Caco-2 (cell line): ENCODE measurements at regions not wholly inside any gene's neighbourhood (a gene's known extent, or its start where the extent isn't known, plus 50 kb on each side); places are given as distances from the start of the nearest gene placed in this dataset.

Experiments used
- BruUV-seq: library from RNA; stranded (reverse); fragments of 400-500 nt; replicated peaks from 2 replicates; lab custom pipeline; 2021; lab: Mats Ljungman, UMichigan
- CTCF ChIA-PET: fragments of 300-600 bp; sonication (Branson Sonifier 250); formaldehyde crosslinking; loops from one replicate; lab custom pipeline; 2022; ENCODE audit warnings: antibody characterized with exemption; lab: Charles Lee
- POLR2A ChIA-PET: fragments of 300-600 bp; sonication (Branson Sonifier 250); formaldehyde crosslinking; loops from one replicate; lab custom pipeline; 2022; ENCODE audit warnings: antibody characterized with exemption; lab: Charles Lee
- DNase-seq, 2 experiments: peaks; one replicate each; pipeline versions ENCODE4 v3.0.0 to v3.0.0-alpha.2; 2020 to 2022
- H3K27me3 ChIP-seq: replicated peaks from 2 replicates; pipeline ENCODE4 v1.6.0; 2011; ENCODE audit warnings: low read length; ENCODE audit not compliant: control insufficient read depth, insufficient read depth
- H3K36me3 ChIP-seq: 2 replicates; pipeline ENCODE4 v1.5.1; 2011; ENCODE audit warnings: low read length; ENCODE audit not compliant: control insufficient read depth, insufficient read depth
- H3K4me1 ChIP-seq: fragments of 250-450 bp; sonication (Bioruptor Pico); 2 replicates; pipeline ENCODE4 v1.5.1; 2020; ENCODE audit warnings: mild to moderate bottlenecking
- H3K4me3 ChIP-seq: 2 replicates; pipeline ENCODE4 v1.5.1; 2011; ENCODE audit warnings: low read depth, mild to moderate bottlenecking, control low read depth, low read length
- H3K9me3 ChIP-seq: fragments of 250-450 bp; sonication (Bioruptor Pico); 2 replicates; pipeline ENCODE4 v1.5.1; 2020; ENCODE audit warnings: mild to moderate bottlenecking, moderate library complexity
- H3K27ac Mint-ChIP-seq: one replicate; pipeline ENCODE4 v1.8.0; 2022; ENCODE audit warnings: mixed read lengths; ENCODE audit not compliant: unreplicated experiment
- H3K27me3 Mint-ChIP-seq: one replicate; pipeline ENCODE4 v1.8.0; 2022; ENCODE audit warnings: mixed read lengths; ENCODE audit not compliant: insufficient read depth, unreplicated experiment
- H3K36me3 Mint-ChIP-seq: one replicate; pipeline ENCODE4 v1.8.0; 2022; ENCODE audit warnings: mild to moderate bottlenecking, mixed read lengths; ENCODE audit not compliant: insufficient read depth, unreplicated experiment
- H3K4me1 Mint-ChIP-seq: one replicate; pipeline ENCODE4 v1.8.0; 2022; ENCODE audit warnings: low read depth, mixed read lengths; ENCODE audit not compliant: unreplicated experiment
- H3K4me3 Mint-ChIP-seq: one replicate; pipeline ENCODE4 v1.8.0; 2022; ENCODE audit warnings: mild to moderate bottlenecking, moderate library complexity, mixed read lengths; ENCODE audit not compliant: unreplicated experiment
- H3K9me3 Mint-ChIP-seq: one replicate; pipeline ENCODE4 v1.8.0; 2022; ENCODE audit warnings: mixed read lengths; ENCODE audit not compliant: unreplicated experiment
- intact Hi-C: fragments of 100-400 bp; cut with micrococcal nuclease; formaldehyde crosslinking; loops from one replicate; pipeline ENCODE4 v1.10.0; 2022; ENCODE audit not compliant: unreplicated experiment
- TF ChIP-seq, protein P1 (sequence below), 2 experiments: fragments of 200-600 bp in 1 of 2; IDR thresholded peaks; 1 replicate in 1 of 2; 2 replicates in 1 of 2; pipeline versions ENCODE4 v1.5.1 to v1.8.0; 2011 to 2022; ENCODE audit warnings: antibody characterized with exemption in 1 of 2, control low read depth in 1 of 2, inconsistent platforms in 1 of 2, low read depth in 1 of 2, low read length in 1 of 2, mild to moderate bottlenecking in 1 of 2, moderate library complexity in 1 of 2; ENCODE audit not compliant: insufficient read depth in 1 of 2, severe bottlenecking in 1 of 2, unreplicated experiment in 1 of 2

DNA sequence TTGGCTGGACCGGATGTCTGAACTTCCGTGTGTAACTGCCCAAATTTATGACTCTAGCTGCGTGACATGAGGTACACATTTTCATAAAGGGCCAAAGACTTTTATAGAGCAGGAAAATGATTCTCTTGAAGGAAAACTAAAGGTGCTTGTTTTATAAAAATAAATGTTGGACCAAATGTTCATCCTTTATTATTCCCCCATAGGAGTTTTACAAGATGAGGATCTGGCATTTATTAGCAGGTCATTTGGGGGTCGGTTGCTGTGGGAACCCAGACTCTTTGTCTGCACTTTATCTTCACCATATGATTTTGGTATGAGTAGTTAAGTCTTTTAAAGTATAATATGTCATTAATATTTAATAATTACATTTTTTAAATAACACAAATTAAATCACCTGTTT lies 571.2 kb downstream of the EFNA5 start:
- H3K4me1 ChIP-seq, result no peaks in the 10 kb centered on the region
- H3K4me3 ChIP-seq, result no peak overlapping the region
- Mint-ChIP-seq H3K4me1 (no peaks in the 10 kb centered on the region), H3K27ac (no peak overlapping the region), H3K27me3 (peaks cover 3% of the 10 kb centered on the region), H3K9me3 (no peaks in the 10 kb centered on the region), H3K4me3 (no peak overlapping the region), H3K36me3 (no peaks in the 10 kb centered on the region)
- no peaks in the 10 kb centered on the region for H3K9me3 ChIP-seq
- TF ChIP-seq, protein P1, sequence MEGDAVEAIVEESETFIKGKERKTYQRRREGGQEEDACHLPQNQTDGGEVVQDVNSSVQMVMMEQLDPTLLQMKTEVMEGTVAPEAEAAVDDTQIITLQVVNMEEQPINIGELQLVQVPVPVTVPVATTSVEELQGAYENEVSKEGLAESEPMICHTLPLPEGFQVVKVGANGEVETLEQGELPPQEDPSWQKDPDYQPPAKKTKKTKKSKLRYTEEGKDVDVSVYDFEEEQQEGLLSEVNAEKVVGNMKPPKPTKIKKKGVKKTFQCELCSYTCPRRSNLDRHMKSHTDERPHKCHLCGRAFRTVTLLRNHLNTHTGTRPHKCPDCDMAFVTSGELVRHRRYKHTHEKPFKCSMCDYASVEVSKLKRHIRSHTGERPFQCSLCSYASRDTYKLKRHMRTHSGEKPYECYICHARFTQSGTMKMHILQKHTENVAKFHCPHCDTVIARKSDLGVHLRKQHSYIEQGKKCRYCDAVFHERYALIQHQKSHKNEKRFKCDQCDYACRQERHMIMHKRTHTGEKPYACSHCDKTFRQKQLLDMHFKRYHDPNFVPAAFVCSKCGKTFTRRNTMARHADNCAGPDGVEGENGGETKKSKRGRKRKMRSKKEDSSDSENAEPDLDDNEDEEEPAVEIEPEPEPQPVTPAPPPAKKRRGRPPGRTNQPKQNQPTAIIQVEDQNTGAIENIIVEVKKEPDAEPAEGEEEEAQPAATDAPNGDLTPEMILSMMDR (IDR thresholded peaks at IDR 0.05; ENCODE audit: insufficient read depth in 1 of 2, low read depth in 1 of 2, low read length in 1 of 2, severe bottlenecking in 1 of 2, unreplicated experiment in 1 of 2), result no peak
- ChIA-PET POLR2A (no interaction called here), CTCF (no interaction called here)
- no peaks in the 10 kb centered on the region for H3K27me3 ChIP-seq
- intact Hi-C loops, result no loop called here
- H3K36me3 ChIP-seq, result no peaks in the 10 kb centered on the region
- no peak for DNase-seq
- no TSS peak for BruUV-seq

DNA sequence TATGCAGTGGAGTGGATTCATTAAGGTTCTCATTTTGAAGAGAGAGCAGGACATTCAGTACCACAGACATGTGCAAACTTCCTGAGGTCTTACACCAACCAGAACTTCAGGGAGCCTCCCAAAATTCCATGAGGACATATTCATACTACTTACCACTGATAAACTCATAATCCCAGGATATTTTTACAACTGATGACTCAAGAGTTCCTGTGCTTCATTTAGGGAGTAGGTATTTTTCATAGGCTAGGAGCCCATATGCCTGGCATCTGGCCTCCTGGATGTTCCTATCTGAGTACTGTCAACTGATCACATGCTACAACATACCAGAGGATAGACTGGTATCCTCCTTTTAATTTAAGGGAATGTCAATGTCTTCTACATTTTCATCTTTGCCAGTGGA lies 578.0 kb downstream of the EFNA5 start:
- H3K9me3 ChIP-seq, result 0 out of 2 replicates have a peak, but pooled peaks cover 8% of the 10 kb centered on the region
- no peak overlapping the region for H3K4me3 ChIP-seq
- H3K4me1 Mint-ChIP-seq, result no peaks in the 10 kb centered on the region
- DNase-seq, result no peak
- H3K4me1 ChIP-seq, result no peaks in the 10 kb centered on the region
- BruUV-seq, result no TSS peak
- no peak overlapping the region for H3K27ac Mint-ChIP-seq
- H3K36me3 Mint-ChIP-seq, result no peaks in the 10 kb centered on the region
- H3K9me3 Mint-ChIP-seq, result peaks cover 9% of the 10 kb centered on the region
- H3K27me3 ChIP-seq, result no peaks in the 10 kb centered on the region
- H3K4me3 Mint-ChIP-seq, result no peak overlapping the region
- POLR2A ChIA-PET, result no interaction called here
- H3K36me3 ChIP-seq, result no peaks in the 10 kb centered on the region
- intact Hi-C loops, result no loop called here
- TF ChIP-seq, protein P1 (IDR thresholded peaks at IDR 0.05; ENCODE audit: insufficient read depth in 1 of 2, low read depth in 1 of 2, low read length in 1 of 2, severe bottlenecking in 1 of 2, unreplicated experiment in 1 of 2), result no peak
- CTCF ChIA-PET, result no interaction called here
- H3K27me3 Mint-ChIP-seq, result no peaks in the 10 kb centered on the region

DNA sequence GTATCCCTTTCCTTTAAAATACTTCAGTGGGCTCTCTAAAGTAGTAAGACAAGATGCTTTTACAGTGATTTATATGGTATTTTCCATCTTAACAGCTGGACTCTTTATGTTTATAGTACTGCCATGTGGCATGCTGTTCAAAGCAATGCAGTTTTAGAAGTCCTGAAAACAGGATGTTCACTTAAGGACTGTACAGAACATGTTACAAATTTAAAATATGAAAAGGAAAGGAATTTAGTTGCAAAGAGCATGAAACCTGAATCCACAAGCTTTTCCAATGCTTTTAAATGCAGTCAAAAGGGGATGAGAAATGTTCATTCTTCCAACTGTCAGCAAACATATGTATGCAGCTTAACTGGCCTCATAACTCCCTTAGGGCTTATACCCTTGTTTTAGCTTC lies 580.2 kb downstream of the EFNA5 start:
- ChIA-PET CTCF (no interaction called here), POLR2A (no interaction called here)
- peaks cover 9% of the 10 kb centered on the region for H3K9me3 Mint-ChIP-seq
- H3K27me3 Mint-ChIP-seq, result peaks cover 5% of the 10 kb centered on the region
- DNase-seq, result no peak
- no peaks in the 10 kb centered on the region for H3K36me3 ChIP-seq
- H3K4me1 Mint-ChIP-seq, result no peaks in the 10 kb centered on the region
- H3K4me1 ChIP-seq, result no peaks in the 10 kb centered on the region
- BruUV-seq, result no TSS peak
- H3K27ac Mint-ChIP-seq, result no peak overlapping the region
- no peak overlapping the region for H3K4me3 Mint-ChIP-seq
- 0 out of 2 replicates have a peak, but pooled peaks cover 8% of the 10 kb centered on the region for H3K9me3 ChIP-seq
- no peak overlapping the region for H3K4me3 ChIP-seq
- TF ChIP-seq, protein P1 (IDR thresholded peaks at IDR 0.05; ENCODE audit: insufficient read depth in 1 of 2, low read depth in 1 of 2, low read length in 1 of 2, severe bottlenecking in 1 of 2, unreplicated experiment in 1 of 2), result no peak
- no peaks in the 10 kb centered on the region; the same call in 1 of the 2 replicates for H3K27me3 ChIP-seq
- H3K36me3 Mint-ChIP-seq, result no peaks in the 10 kb centered on the region
- intact Hi-C loops, result no loop called here
